SK-N-SH treated with all-trans-retinoic acid at 6 μM for 48 hours (cell line): ENCODE measurements at regions not wholly inside any gene's neighbourhood (a gene's known extent, or its start where the extent isn't known, plus 50 kb on each side); places are given as distances from the start of the nearest gene placed in this dataset.
"Not testable (repeated sequence)": the region's sequence is repeated elsewhere in the genome, so short reads cannot be mapped to it uniquely, and the experiment has no call there.

ENCODE experiments used
- ESRRG ChIP-seq: fragments of 250-450 bp; sonication (Bioruptor Pico); IDR thresholded peaks from 2 replicates; pipeline ENCODE4 v1.6.1; 2021; ENCODE audit warnings: mild to moderate bottlenecking
- PATZ1 ChIP-seq: fragments of 250-450 bp; sonication (Bioruptor Pico); IDR thresholded peaks from 2 replicates; pipeline ENCODE4 v1.8.0; 2020; ENCODE audit warnings: mild to moderate bottlenecking, moderate library complexity, borderline replicate concordance

- TF ChIP-seq ESRRG, PATZ1 (CRISPR knock-in tag): not testable (repeated sequence)
Observed at GRCh38 chr4:188740791-188741190, 601.5 kb downstream of the TRIML1 start.
